T-helper 17 cell (primary cell): ENCODE measurements at regions not wholly inside any gene's neighbourhood (a gene's known extent, or its start where the extent isn't known, plus 50 kb on each side); places are given as distances from the start of the nearest gene placed in this dataset.

Experiments
- ATAC-seq: fragments of 150-1000 bp; cut with Tn5 transposase; 2 replicates; pipeline ENCODE4 v1.10.0; 2021; ENCODE audit warnings: mild to moderate bottlenecking, moderate library complexity
- DNase-seq, 3 donors: peaks; one replicate each; pipeline versions ENCODE4 v3.0.0 to v3.0.0-alpha.2; 2020 to 2021
- H3K9me3 ChIP-seq: one replicate; pipeline ENCODE4 v1.7.0; 2013; ENCODE audit warnings: low read length, mild to moderate bottlenecking; ENCODE audit not compliant: control insufficient read depth, poor library complexity, severe bottlenecking
- H3K27ac Mint-ChIP-seq: one replicate; pipeline ENCODE4 v1.8.0; 2022; ENCODE audit warnings: mild to moderate bottlenecking, moderate library complexity, mixed read lengths
- H3K27me3 Mint-ChIP-seq: one replicate; pipeline ENCODE4 v1.8.0; 2022; ENCODE audit warnings: mixed read lengths
- H3K36me3 Mint-ChIP-seq: one replicate; pipeline ENCODE4 v1.8.0; 2022; ENCODE audit warnings: low read depth, mixed read lengths
- H3K4me1 Mint-ChIP-seq: one replicate; pipeline ENCODE4 v1.8.0; 2022; ENCODE audit warnings: mild to moderate bottlenecking, mixed read lengths
- H3K4me3 Mint-ChIP-seq: one replicate; pipeline ENCODE4 v1.8.0; 2022; ENCODE audit warnings: mild to moderate bottlenecking, moderate library complexity, mixed read lengths

DNA sequence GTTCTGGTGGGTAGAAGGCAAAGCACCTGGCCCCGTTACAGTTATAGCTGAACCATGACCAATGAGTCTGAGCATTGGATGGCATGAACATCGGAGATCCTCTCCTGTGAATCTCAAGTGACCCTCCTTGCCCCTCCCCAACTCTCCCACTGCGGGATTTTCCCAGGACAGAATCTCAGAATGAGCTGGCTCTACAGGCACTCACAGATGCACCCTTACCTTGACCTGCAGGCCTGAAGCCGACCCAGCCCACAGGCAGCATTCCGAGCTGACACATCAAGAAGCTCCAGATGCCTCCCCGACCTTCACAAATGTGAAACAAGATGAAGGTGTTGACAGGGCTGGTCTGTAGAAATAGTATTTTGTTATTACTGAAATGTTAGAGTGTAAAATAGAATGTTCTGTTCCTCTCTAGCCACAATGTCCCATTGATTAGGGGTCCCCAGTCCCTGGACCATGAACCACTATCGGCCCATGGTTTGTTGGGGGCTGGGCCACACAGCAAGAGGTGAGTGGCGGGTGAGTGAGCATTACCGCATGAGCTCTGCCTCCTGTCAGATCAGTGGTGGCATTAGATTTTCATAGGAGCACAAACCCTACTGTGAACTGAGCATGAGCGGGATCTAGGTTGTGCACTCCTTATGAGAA lies 263.4 kb downstream of the AUH start:
- ATAC-seq = no peak
- H3K9me3 ChIP-seq = no peaks in the 10 kb centered on the region
- Mint-ChIP-seq H3K36me3 (no peaks in the 10 kb centered on the region), H3K4me1 (peaks cover 31% of the 10 kb centered on the region), H3K27ac (no peak overlapping the region), H3K27me3 (peaks cover 7% of the 10 kb centered on the region), H3K4me3 (no peak overlapping the region)
- no peak for DNase-seq

DNA sequence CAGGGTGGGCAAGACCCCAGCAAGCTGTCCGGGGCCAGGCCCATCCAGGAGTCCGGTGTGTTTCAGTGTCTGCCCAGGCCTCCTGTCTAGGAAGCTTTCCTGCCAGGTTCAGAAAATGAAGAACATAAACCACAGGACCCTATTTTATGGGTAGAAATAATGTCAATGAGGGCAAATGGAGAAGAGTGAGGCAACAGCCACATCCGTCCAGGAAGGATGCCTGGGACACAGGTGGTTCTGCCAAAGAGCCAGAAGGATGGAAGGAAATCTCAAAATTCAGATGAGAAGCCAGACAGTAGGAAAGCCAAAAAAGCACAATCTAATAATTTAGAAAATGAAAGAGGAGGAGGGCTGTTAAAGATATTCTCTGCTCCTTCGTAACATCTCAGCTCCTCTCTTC lies 262.3 kb downstream of the AUH start:
- H3K9me3 ChIP-seq = no peaks in the 10 kb centered on the region
- Mint-ChIP-seq H3K27me3 (peaks cover 7% of the 10 kb centered on the region), H3K4me1 (peaks cover 31% of the 10 kb centered on the region), H3K4me3 (peak overlapping the region; percentile 66), H3K27ac (peak overlapping the region; percentile 83), H3K36me3 (no peaks in the 10 kb centered on the region)
- ATAC-seq (no peak), DNase-seq (no peak)

DNA sequence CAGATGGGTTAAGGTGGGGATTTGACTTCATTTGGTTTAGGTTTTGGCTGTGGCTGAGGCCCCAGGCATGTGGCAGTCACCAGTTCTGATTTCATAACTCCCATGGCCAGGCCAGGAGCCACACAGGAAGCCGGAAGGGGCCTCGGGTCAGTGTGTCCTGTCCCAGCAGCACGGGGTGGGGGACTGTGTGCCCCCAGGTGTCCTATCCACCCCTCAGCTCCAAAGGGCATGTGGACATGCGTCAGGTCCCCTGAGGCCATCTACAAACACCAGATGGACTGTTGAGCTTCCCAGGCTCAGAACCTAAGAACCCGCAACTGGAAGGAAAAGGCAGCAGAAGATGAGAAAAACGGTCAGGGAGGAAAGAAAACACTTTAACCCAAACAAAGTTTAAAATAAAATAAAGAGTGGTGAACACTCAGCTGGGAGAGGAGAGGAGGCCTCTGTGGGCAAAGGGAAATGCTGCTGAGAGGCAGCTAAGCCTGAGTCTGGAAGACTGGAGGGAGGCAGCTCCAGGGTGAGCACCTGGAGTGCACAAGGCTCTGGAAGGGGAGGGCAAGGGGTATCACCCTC lies 260.8 kb downstream of the AUH start:
- Mint-ChIP-seq H3K4me1 (peaks cover 31% of the 10 kb centered on the region), H3K36me3 (no peaks in the 10 kb centered on the region), H3K27ac (peak overlapping the region; percentile 83), H3K4me3 (peak overlapping the region; percentile 66), H3K27me3 (peaks cover 8% of the 10 kb centered on the region)
- no peaks in the 10 kb centered on the region for H3K9me3 ChIP-seq
- DNase-seq (no peak), ATAC-seq (no peak)

GRCh38 chr9:91101611-91102168 lies 260.0 kb downstream of the AUH start:
- peaks cover 31% of the 10 kb centered on the region for H3K4me1 Mint-ChIP-seq
- DNase-seq (peak; percentile 52 to 69 (median 62)), ATAC-seq (peak; percentile 89)
- H3K27ac Mint-ChIP-seq = peak overlapping the region; percentile 91
- H3K36me3 Mint-ChIP-seq = no peaks in the 10 kb centered on the region
- peaks cover 14% of the 10 kb centered on the region for H3K27me3 Mint-ChIP-seq
- peak overlapping the region; percentile 66 for H3K4me3 Mint-ChIP-seq
- H3K9me3 ChIP-seq = no peaks in the 10 kb centered on the region

DNA sequence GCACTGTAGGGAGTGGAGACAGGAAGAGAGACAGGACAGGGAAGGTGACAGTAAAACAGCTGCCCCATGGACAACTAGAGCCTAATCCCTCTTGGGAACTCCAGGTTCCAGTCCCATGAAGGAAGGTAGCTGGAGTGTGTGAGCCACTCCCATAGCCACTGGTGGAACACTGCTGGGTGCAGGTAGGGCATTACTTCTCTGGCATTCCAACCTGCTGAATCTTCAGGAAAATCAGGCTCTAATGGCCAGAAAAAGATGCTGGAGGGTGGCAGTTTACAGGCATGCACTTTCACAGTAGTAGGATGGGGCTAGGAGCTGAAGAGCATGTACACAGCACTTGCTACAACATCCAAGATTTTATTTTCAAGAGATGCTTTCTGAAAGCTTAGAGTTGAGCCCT lies 259.4 kb downstream of the AUH start:
- H3K27ac Mint-ChIP-seq = peak overlapping the region; percentile 91
- H3K4me1 Mint-ChIP-seq = peaks cover 31% of the 10 kb centered on the region
- ATAC-seq (no peak), DNase-seq (no peak)
- no peaks in the 10 kb centered on the region for H3K36me3 Mint-ChIP-seq
- H3K4me3 Mint-ChIP-seq = peak overlapping the region; percentile 66
- no peaks in the 10 kb centered on the region for H3K9me3 ChIP-seq
- H3K27me3 Mint-ChIP-seq = peaks cover 15% of the 10 kb centered on the region

- DNase-seq (no peak), ATAC-seq (no peak)
- Mint-ChIP-seq H3K36me3 (no peaks in the 10 kb centered on the region), H3K4me1 (peaks cover 31% of the 10 kb centered on the region), H3K27me3 (peaks cover 20% of the 10 kb centered on the region), H3K4me3 (no peak overlapping the region), H3K27ac (no peak overlapping the region)
- H3K9me3 ChIP-seq = no peaks in the 10 kb centered on the region
Observed at GRCh38 chr9:91103931-91104330, 257.8 kb downstream of the AUH start.

DNA sequence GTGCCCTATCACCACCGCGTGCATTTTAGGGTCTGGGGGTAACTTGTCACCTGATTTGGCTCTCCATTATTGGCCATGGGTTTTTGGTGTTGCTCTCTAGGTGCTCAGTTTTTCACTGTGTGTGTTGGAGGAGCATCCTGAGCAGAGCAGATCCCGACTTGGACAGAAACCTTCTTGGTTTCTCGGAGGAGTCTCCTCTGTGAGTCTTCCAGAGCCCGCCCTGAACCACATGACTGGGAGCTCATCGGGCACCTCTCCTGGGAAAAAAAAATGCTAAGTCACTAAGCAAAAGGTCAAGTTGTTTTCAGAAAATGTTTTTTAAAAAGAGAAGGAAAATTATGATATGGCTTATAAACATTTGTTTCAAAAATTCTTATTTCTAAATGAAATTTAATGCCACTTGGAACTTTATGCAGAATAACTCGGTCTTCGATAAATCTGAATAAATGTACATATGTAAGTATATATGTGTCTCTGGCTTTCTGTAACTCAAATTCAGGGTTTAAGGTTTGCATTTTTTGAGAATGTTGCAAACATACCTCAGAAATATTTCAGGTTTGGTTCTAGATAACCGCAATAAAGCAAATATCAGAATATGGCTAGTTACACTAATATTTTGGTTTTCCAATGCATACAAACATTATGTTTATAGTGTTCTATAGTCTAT lies 255.2 kb downstream of the AUH start:
- Mint-ChIP-seq H3K4me1 (peaks cover 8% of the 10 kb centered on the region), H3K27me3 (peaks cover 20% of the 10 kb centered on the region), H3K36me3 (no peaks in the 10 kb centered on the region), H3K27ac (no peak overlapping the region), H3K4me3 (no peak overlapping the region)
- ATAC-seq (no peak), DNase-seq (no peak)
- H3K9me3 ChIP-seq = peaks cover 3% of the 10 kb centered on the region

DNA sequence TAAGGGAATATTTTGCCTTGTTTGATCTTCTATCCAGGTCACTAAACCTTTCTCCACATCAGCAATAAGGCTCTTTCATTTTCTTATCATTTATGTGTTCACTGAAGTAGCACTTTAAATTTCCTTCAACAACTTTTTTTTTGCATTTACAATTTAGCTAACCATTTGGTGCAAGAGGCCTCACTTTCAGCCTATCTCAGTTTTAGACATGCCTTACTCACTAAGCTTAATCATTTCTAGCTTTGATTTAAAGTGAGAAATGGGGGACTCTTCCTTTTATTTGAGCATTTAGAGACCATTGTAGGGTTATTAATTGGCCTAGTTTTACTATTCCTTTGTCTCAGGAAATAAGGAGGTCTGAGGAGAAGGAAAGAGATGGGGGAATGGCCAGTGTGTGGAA lies 250.5 kb downstream of the AUH start:
- H3K4me3 Mint-ChIP-seq = no peak overlapping the region
- H3K9me3 ChIP-seq = peaks cover 3% of the 10 kb centered on the region
- no peaks in the 10 kb centered on the region for H3K4me1 Mint-ChIP-seq
- no peak overlapping the region for H3K27ac Mint-ChIP-seq
- ATAC-seq (no peak), DNase-seq (no peak)
- H3K27me3 Mint-ChIP-seq = peaks cover 27% of the 10 kb centered on the region
- H3K36me3 Mint-ChIP-seq = no peaks in the 10 kb centered on the region

GRCh38 chr9:91111876-91112275 lies 249.8 kb downstream of the AUH start:
- no peaks in the 10 kb centered on the region for H3K36me3 Mint-ChIP-seq
- no peaks in the 10 kb centered on the region for H3K4me1 Mint-ChIP-seq
- DNase-seq (no peak), ATAC-seq (no peak)
- peaks cover 3% of the 10 kb centered on the region for H3K9me3 ChIP-seq
- no peak overlapping the region for H3K4me3 Mint-ChIP-seq
- H3K27ac Mint-ChIP-seq = no peak overlapping the region
- H3K27me3 Mint-ChIP-seq = peaks cover 29% of the 10 kb centered on the region

- ATAC-seq (no peak), DNase-seq (no peak)
- Mint-ChIP-seq H3K4me3 (no peak overlapping the region), H3K27ac (no peak overlapping the region), H3K36me3 (no peaks in the 10 kb centered on the region), H3K4me1 (no peaks in the 10 kb centered on the region), H3K27me3 (peaks cover 28% of the 10 kb centered on the region)
- H3K9me3 ChIP-seq = peaks cover 3% of the 10 kb centered on the region
Observed at GRCh38 chr9:91113016-91113415, 248.7 kb downstream of the AUH start.

DNA sequence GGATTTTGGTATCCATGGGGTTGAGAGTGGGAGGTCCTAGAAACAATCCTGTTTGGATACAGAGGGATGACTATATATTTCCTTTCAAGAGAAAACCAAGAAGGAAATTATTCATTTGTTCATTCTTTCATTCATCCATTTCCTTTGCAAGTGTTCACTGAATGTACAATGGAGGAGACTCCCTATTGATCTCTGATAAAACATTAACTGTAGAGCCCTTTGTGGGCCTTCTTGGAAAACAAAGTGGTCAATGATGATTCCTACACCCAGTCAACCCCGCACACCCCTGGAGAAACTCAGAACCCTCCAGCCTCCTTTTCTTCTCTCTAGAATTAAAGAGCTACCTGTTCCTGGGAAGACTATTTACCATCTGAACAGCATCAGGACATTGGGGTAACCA lies 247.3 kb downstream of the AUH start:
- no peaks in the 10 kb centered on the region for H3K4me1 Mint-ChIP-seq

DNA sequence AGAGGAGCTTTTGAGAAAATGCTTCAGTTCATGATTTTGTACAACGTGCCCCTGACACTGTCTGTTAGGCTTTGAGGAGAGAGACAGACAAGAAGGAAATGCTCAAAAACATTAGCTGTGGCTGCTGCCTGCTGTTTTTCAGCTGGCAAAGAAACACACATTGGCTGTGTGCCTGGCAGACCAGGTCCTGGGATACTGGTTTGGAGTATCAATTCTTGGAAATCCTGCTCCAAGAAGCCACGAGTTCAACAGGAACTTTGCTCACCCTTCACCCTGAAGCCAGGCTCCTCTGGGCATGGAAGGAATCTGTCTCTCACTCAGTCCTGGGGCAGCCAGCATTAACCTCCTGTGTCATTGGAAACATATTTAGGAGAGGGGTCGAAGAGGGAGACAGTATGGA lies 245.5 kb downstream of the AUH start:
- DNase-seq (no peak), ATAC-seq (no peak)
- Mint-ChIP-seq H3K27ac (no peak overlapping the region), H3K27me3 (peaks cover 47% of the 10 kb centered on the region), H3K4me3 (no peak overlapping the region), H3K4me1 (no peaks in the 10 kb centered on the region), H3K36me3 (no peaks in the 10 kb centered on the region)
- H3K9me3 ChIP-seq = no peaks in the 10 kb centered on the region

More for the DNA sequence above, 247.3 kb downstream of the AUH start:
- DNase-seq = no peak
- Mint-ChIP-seq H3K4me3 (no peak overlapping the region), H3K36me3 (no peaks in the 10 kb centered on the region), H3K27ac (no peak overlapping the region), H3K27me3 (peaks cover 42% of the 10 kb centered on the region)
- peaks cover 3% of the 10 kb centered on the region for H3K9me3 ChIP-seq
- no peak for ATAC-seq

DNA sequence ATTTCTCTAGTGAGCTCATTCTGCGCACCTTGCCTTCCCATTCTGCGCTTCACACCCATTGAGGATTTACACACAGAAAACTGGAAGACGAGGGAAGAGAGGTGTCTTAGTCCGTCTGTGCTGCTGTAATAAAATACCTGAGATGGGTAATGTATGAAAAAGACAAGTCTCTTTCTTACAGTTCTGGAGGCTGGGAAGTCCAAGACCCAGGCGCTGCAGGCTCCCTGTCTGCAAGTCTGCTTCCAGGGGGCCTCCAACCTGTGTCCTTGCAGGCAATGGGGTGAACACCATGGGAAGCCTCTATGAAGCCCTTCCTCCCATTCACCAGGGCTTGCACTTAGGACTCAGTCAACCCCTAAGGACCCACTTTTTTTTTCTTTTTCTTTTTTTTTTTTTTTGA lies 245.0 kb downstream of the AUH start:
- no peak for DNase-seq
- Mint-ChIP-seq H3K27me3 (peaks cover 47% of the 10 kb centered on the region), H3K27ac (no peak overlapping the region), H3K4me3 (no peak overlapping the region), H3K4me1 (no peaks in the 10 kb centered on the region), H3K36me3 (no peaks in the 10 kb centered on the region)
- ATAC-seq = no peak
- no peaks in the 10 kb centered on the region for H3K9me3 ChIP-seq
